GM12878 (cell line): ENCODE measurements at regions not wholly inside any gene's neighbourhood (a gene's known extent, or its start where the extent isn't known, plus 50 kb on each side); places are given as distances from the start of the nearest gene placed in this dataset.
"Not testable (repeated sequence)": the region's sequence is repeated elsewhere in the genome, so short reads cannot be mapped to it uniquely, and the experiment has no call there.

Experiments
- ATAC-seq: fragments of 200-7000 bp; cut with Tn5 transposase; 3 replicates; pipeline ENCODE4 v1.9.1; 2020; ENCODE audit warnings: mild to moderate bottlenecking, moderate library complexity
- BruUV-seq: library from RNA; stranded (reverse); fragments of 400-500 nt; replicated peaks from 2 replicates; lab custom pipeline; 2021; lab: Mats Ljungman, UMichigan
- CTCF ChIA-PET: fragments of 300-600 bp; sonication (Branson Sonifier 250); formaldehyde crosslinking; extraction: SDS; loops from one replicate; lab custom pipeline; 2021; ENCODE audit warnings: inconsistent platforms; lab: Yijun Ruan, JAX
- POLR2A ChIA-PET: fragments of 350-600 bp; formaldehyde crosslinking; extraction: SDS; loops from one replicate; lab custom pipeline; 2021; ENCODE audit warnings: inconsistent platforms; lab: Charles Lee
- RAD21 ChIA-PET: fragments of 300-600 bp; sonication (Branson Sonifier 250); formaldehyde crosslinking; loops from one replicate; lab custom pipeline; 2023; ENCODE audit warnings: antibody characterized with exemption; ENCODE audit not compliant: unreplicated experiment; lab: Charles Lee
- SMC1A ChIA-PET: fragments of 300-600 bp; sonication (Branson Sonifier 250); formaldehyde crosslinking; loops from one replicate; lab custom pipeline; 2023; ENCODE audit not compliant: unreplicated experiment, uncharacterized antibody; lab: Charles Lee
- DNase-seq: peaks from one replicate; pipeline ENCODE4 v3.0.0-alpha.2; 2011; ENCODE audit warnings: low read depth, low spot score
- FAIRE-seq: peaks from 3 replicates; lab custom pipeline; 2011; peaks lifted over from hg19 to GRCh38; lab: Jason Lieb, UNC
- H2AFZ ChIP-seq: 2 replicates; pipeline ENCODE4 v1.6.0; 2011; ENCODE audit warnings: low read depth, low read length, control low read depth; ENCODE audit not compliant: control insufficient read depth
- H3K27ac ChIP-seq: 2 replicates; pipeline ENCODE4 v1.5.1; 2011; ENCODE audit warnings: control low read depth; ENCODE audit not compliant: control insufficient read depth, insufficient read depth
- H3K27me3 ChIP-seq, 2 experiments: replicated peaks in 1 of 2; 2 replicates each; pipeline versions ENCODE4 v1.6.0 to v1.6.1; 2011; ENCODE audit warnings: low read length in 1 of 2; ENCODE audit not compliant: control insufficient read depth in 2 of 2, insufficient read depth in 2 of 2
- H3K36me3 ChIP-seq, 2 experiments: 2 replicates each; pipeline ENCODE4 v1.5.1; 2011; ENCODE audit warnings: low read length in 1 of 2; ENCODE audit not compliant: control insufficient read depth in 2 of 2, insufficient read depth in 2 of 2
- H3K4me1 ChIP-seq: 2 replicates; pipeline ENCODE4 v1.6.1; 2011; ENCODE audit warnings: mild to moderate bottlenecking, low read length, moderate library complexity, mixed read lengths; ENCODE audit not compliant: control insufficient read depth, insufficient read depth
- H3K4me2 ChIP-seq: 2 replicates; pipeline ENCODE4 v1.6.0; 2011; ENCODE audit warnings: control low read depth; ENCODE audit not compliant: control insufficient read depth, insufficient read depth
- H3K4me3 ChIP-seq: fragments of 200-600 bp; sonication (generic); 2 replicates; pipeline ENCODE4 v1.5.1; 2016
- H3K79me2 ChIP-seq: 2 replicates; pipeline ENCODE4 v1.6.0; 2011; ENCODE audit warnings: low read length; ENCODE audit not compliant: control insufficient read depth, insufficient read depth
- H3K9ac ChIP-seq: 2 replicates; pipeline ENCODE4 v1.8.0; 2011; ENCODE audit warnings: low read length, control low read depth, mixed read lengths; ENCODE audit not compliant: control insufficient read depth, insufficient read depth
- H3K9me3 ChIP-seq: replicated peaks from 3 replicates; pipeline ENCODE4 v1.5.1; 2011; ENCODE audit warnings: mild to moderate bottlenecking, low read length; ENCODE audit not compliant: control insufficient read depth, insufficient read depth
- H4K20me1 ChIP-seq: 2 replicates; pipeline ENCODE4 v1.6.0; 2011; ENCODE audit not compliant: control insufficient read depth, insufficient read depth
- BMI1 ChIP-seq: fragments of 450-650 bp; IDR thresholded peaks from 2 replicates; pipeline ENCODE4 v1.6.1; 2016; ENCODE audit warnings: mild to moderate bottlenecking, moderate library complexity, borderline replicate concordance
- NFYB ChIP-seq: IDR thresholded peaks from 2 replicates; pipeline ENCODE4 v1.6.1; 2011; ENCODE audit warnings: low read depth, mild to moderate bottlenecking, low read length, improper control_type of control experiment, moderate library complexity; ENCODE audit not compliant: insufficient read depth
- NR2F1 ChIP-seq: fragments of 450-650 bp; conservative IDR thresholded peaks from 2 replicates; pipeline ENCODE4 v1.6.1; 2017; ENCODE audit warnings: mild to moderate bottlenecking
- WGBS: methylation state at CpG from one replicate; pipeline ENCODE4 v1.1.6; 2016; ENCODE audit warnings: low lambda C conversion rate; ENCODE audit not compliant: insufficient replicate concordance, insufficient coverage; ENCODE audit errors: missing lambda C conversion rate; 5-methylcytosine and 5-hydroxymethylcytosine counted together
- in situ Hi-C: fragments of 300-500 bp; cut with MboI; formaldehyde crosslinking; loops from 9 replicates; pipeline ENCODE4 v1.14.3; 2018; ENCODE audit warnings: mixed read lengths
- intact Hi-C: fragments of 100-400 bp; cut with micrococcal nuclease; formaldehyde crosslinking; loops from one replicate; pipeline ENCODE4 v1.14.2; 2022; ENCODE audit not compliant: unreplicated experiment
- TF ChIP-seq, protein P1 (sequence below): IDR thresholded peaks from 2 replicates; pipeline ENCODE4 v1.6.1; 2011; ENCODE audit warnings: borderline replicate concordance, low read depth, mild to moderate bottlenecking, moderate library complexity, mixed read lengths, low read length; ENCODE audit not compliant: insufficient read depth; ENCODE audit errors: extremely low read length

DNA sequence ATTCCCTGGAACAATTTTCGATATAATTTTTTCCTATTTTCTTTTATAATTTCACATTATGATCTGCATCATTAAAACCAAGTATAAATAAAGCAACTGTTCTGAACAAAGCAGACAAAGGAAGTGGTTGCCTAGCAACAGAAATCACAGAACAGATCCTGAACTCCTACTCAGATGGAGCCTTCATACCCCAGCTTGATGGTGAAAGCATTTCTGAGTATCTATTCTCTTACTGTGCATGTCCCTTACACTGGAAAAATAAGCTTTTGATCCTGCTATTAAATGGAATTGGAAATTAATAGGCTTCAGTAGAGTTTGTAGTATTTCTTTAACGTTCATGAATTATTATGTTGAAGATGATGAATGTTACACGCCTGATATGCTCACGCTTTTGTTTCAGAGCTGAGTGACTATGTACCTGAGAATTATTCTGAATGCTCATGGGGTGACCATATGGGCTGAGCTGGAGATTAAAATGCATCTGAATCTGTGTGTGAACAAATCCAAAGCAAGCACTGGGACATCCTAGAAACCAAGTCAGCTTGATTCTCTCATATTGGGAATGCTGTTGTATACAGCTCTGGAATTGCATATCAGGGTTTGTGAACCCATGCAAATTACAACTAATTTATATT, 254.0 kb downstream of the KCNJ3 start:
- FAIRE-seq (no peak), DNase-seq (no peak), ATAC-seq (no peak)
- Histone ChIP-seq H3K27me3 (no peaks in the 10 kb centered on the region), H4K20me1 (no peaks in the 10 kb centered on the region), H3K27ac (no peak overlapping the region), H3K9ac (no peak overlapping the region), H3K4me2 (no peak overlapping the region), H3K36me3 (no peaks in the 10 kb centered on the region), H3K4me3 (no peak overlapping the region), H2AFZ (no peak overlapping the region), H3K79me2 (no peaks in the 10 kb centered on the region), H3K4me1 (no peaks in the 10 kb centered on the region), H3K9me3 (no peaks in the 10 kb centered on the region)
- ChIA-PET SMC1A (no interaction called here), POLR2A (no interaction called here), CTCF (no interaction called here), RAD21 (no interaction called here)
- in situ Hi-C loops, result no loop called here
- no TSS peak for BruUV-seq
- 25% methylated on average over 4 of the region's 4 CpGs for WGBS
- intact Hi-C loops, result no loop called here
- TF ChIP-seq NFYB (no peak), BMI1 (peak; percentile 63; the same call in 1 of the 2 replicates), NR2F1 (no peak)
- TF ChIP-seq, protein P1, sequence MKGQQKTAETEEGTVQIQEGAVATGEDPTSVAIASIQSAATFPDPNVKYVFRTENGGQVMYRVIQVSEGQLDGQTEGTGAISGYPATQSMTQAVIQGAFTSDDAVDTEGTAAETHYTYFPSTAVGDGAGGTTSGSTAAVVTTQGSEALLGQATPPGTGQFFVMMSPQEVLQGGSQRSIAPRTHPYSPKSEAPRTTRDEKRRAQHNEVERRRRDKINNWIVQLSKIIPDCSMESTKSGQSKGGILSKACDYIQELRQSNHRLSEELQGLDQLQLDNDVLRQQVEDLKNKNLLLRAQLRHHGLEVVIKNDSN, result no peak

DNA sequence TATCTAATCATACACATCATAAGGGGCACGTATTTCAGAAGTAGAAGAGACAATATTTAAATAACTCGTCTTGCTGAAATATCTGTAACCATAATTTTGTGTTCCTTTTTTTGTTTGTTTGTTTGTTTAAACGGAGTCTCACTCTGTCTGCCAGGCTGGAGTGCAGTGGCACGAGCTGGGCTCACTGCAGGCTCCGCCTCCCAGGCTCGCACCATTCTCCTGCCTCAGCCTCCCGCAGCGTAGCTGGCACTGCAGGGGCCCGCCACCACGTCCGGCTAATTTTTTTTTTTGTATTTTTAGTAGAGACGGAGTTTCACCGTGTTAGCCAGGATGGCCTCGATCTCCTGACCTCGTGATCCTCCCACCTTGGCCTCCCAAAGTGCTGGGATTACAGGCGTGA, 248.9 kb downstream of the KCNJ3 start:
- CTCF ChIA-PET, BruUV-seq, H3K4me2 ChIP-seq, H3K9ac ChIP-seq, RAD21 ChIA-PET, H3K4me3 ChIP-seq, H3K9me3 ChIP-seq, H3K27me3 ChIP-seq, DNase-seq, H3K4me1 ChIP-seq, ATAC-seq, intact Hi-C loops, H3K27ac ChIP-seq, POLR2A ChIA-PET, H3K79me2 ChIP-seq, H3K36me3 ChIP-seq, in situ Hi-C loops, FAIRE-seq, H2AFZ ChIP-seq, H4K20me1 ChIP-seq: not testable (repeated sequence)
- SMC1A ChIA-PET, result interaction anchor here (1.8 kb wide), 1 partner anchor 12 kb away, joined by 5 read pairs; no protein-coding TSS in a partner anchor
- WGBS, result 33% methylated on average over 16 of the region's 16 CpGs
